Tongue (tissue), 1 donor: ENCODE measurements at regions not wholly inside any gene's neighbourhood (a gene's known extent, or its start where the extent isn't known, plus 50 kb on each side); places are given as distances from the start of the nearest gene placed in this dataset.
A peak's percentile ranks its signal among the peaks of the same experiment; 100 is the strongest.

ENCODE experiments used
- DNase-seq: peaks from one replicate; pipeline ENCODE4 v3.0.0-alpha.2; 2015

DNA sequence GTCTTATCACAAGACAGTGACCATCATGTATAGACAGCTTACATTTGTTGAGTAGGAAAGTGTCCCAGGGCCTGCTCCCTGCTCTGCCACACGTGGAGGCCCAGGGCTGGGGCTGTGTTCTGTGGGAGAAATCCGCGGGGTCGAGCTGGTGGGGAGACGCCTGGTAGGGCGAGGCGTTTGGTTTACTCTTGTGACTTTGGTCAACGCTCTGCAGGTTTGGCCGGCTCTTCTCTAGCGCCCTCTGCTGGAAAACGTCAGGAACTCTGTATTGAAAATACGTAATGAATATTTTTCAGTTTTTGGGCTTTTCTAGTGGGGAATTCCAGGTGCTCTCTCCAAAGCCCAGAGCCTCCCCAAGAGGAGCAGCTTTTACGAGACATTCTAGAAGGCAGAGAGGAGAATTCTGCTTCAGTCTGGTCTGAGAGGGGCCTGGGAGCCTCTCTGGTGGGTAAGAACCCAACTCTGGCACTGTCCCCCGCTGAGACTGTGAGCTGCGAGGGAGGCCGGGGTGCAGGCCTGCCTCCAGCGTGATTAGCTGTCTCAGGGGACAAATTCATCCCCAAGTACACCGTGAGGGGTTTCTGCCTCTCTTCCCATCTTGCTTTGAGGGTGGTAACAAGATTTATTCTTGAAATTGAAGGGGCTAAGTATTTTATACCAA, 112.6 kb upstream of the RALGAPA2 start:
- peak; percentile 71 for DNase-seq

DNA sequence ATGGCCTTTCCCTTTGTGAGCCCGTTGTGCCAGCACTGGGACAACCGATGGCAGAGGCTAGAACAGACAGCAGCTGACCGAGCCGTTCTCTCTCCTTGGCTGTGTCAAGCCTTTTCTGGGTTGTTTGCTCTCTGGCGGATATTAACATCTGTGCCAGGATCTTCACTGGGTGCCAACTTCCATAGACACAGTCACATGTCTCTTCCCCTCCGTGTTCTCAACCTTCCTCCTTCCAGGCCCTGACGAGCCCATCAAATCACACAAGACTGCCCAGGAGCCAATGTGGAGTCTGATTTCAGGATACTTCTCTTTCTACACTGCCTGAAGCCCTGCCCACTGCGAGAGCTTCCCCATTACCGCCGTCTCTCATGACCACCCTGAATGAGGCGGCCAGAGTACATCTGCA, 111.0 kb upstream of the RALGAPA2 start:
- no peak for DNase-seq

DNA sequence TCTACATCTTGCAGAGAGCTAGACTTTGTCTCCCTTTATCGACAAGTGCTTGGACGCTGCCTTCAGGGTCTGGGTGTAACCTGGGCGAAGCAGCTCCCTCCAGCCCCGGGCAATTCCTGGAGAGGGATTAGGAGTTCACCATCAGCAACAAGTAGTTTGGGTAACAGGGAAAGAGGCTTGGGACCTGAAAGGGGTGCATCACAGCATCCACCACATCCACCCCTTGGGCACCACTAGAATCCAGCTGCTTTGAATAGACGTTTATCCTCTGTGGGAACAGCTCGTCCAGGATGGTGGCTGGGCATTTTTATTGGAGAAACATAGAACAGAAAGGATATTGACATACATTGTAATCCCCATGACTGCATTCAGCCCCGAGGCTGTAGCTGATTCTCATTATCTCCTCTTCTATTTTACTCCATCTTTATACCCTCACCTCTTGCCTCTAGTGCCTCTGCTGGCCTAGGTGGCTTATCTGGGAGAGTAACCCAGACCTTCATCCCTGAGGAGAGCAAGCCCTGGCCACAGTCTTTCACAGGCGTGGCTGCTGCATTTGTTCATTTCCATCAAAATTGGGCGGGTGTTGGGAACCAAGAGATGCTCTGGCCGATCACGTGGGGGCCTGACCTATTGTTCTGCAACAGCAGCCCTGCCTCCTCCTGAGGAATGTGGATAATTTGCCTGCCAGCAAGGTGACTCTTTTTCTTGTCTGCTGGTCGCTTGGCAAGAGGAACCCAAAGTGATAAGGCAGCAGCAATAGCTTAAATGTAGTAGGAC, 109.2 kb upstream of the RALGAPA2 start:
- DNase-seq: no peak

DNA sequence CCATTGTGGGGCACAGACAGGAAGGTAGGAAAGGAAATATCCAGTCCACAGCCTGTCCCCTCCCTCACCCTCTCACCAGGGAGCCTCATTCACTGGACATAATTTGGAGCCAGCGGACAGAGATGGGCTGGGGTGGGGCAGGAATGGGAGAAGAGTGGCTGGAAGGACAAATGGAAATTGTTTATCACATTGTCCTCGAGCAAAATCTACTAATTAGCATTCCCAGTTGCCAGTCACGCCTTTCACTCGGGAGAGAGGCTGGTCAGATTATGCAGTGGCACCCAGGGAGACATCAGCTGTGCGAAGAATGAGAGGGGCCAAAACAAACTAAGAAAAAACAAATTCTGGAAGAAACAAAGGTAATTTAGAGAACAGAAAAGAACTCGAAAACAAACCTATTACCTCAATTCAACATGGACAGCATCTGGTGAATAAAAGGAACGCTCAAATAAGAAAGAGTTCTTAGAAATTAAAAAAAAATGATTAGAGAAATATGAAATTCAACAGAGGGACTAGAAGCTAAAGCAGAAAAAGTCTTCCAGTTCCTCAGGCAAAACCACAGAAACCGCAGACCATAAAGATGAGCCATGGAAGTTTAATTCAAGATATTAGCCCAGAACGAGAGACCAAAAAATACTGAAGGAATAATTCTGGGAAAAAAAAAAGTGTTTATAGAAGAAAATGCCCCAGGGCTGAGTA, 108.5 kb upstream of the RALGAPA2 start:
- DNase-seq: no peak

DNA sequence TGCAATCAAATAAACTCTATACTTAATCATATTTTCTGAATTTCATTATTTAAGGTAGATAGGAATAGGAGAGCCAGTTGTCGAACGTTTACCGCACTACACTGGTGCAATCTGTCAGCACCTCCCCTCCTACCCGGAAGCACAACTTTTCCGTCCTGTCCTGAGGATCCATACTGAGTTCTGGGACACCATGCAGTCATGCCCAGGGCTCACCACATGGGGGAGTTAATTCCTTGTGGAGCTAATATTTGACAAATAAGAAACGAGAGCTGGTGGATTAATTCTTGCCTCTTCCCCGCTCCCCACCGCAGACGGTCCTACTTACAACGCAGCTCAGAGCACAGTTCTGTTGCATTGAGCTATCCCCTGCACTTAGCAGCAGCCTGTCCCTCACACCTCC, 107.7 kb upstream of the RALGAPA2 start:
- DNase-seq: no peak

DNA sequence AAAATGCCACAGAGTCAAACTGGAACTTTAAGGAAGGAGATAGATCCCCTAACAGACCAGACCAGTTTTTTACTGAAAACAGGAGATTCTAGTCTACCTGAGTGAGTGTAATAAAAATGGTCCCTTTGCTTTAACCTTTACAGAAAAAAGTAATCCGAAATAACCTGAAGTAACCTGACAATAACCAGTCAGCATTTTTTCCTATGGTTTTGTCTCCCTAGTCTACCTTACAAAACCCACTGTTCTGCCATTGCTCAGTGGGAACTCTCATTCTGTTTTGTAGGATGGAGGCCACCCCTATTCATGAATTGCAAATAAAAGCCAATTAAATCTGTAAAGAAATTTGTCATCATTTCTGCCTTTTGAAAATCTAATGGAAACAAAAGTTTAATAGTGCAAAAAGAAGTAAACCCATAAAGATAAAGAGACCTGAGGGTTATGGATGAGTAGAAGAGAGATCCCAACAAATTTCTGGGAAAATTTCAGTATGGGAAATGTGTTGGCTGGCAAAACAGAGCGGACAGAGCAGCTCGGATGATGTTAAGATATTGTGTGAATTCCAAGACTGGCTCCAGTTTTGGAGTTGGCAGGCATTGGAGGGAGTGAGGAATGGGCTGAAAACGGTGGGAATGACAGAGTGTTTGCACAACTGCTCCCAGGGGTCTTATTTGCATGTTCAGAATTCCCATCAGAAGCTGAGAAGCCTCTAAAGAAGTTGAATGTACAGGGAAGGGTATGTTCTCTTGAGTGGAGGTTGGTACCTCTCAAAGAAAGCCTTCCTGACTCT, 104.7 kb upstream of the RALGAPA2 start:
- no peak for DNase-seq

DNA sequence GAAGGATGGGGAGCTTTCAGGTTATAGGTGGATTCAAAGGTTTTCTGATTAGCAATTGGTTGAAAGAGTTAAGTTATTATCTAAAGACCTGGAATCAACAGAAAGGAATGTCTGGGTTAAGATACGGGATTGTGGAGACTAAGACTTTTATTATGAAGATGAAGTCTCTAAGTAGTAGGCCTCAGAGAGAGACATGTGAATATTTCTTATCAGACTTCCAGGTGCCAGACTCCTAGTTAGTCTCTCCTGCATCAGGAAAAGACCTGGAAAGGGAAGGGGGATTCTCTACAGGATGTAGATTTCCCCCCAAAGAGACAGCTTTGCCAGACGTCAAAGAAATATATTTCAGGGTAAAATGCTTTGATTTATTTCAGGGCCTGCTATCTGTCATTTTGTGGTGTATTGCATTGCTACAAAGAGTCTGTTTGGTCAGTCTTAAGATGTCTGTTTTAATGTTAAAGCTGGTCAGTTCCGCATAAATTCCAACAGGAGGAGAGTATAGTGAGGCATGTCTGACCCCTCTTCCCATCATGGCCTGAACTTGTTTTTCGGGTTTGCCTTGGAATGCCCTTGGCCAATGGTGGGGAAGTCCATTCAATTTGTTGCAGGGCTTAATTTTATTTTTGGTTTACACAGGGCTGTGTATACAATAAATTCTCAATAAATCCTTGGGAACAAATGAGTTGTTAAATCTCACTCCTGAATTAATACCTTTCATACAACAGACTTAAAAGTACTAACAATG, 103.4 kb upstream of the RALGAPA2 start:
- DNase-seq: no peak

DNA sequence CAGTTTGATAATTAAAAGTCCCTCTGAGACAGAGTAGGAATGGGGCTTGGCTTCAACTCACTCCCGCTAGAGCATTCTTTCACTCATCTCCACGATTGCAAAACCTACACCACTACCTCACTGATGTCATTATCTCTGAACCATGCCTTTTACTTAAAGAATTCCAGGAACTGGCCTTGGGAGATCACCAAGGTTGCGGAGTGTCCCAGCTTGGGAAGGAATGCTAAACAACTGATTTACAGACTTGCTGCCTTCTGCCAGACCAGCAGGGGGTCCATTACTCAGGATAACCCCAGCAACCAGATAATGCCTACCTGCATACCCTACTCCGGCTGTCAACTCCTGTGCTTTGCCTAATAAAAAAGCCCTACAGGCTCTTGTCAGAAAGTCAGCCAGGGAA, 102.2 kb upstream of the RALGAPA2 start:
- DNase-seq: no peak

DNA sequence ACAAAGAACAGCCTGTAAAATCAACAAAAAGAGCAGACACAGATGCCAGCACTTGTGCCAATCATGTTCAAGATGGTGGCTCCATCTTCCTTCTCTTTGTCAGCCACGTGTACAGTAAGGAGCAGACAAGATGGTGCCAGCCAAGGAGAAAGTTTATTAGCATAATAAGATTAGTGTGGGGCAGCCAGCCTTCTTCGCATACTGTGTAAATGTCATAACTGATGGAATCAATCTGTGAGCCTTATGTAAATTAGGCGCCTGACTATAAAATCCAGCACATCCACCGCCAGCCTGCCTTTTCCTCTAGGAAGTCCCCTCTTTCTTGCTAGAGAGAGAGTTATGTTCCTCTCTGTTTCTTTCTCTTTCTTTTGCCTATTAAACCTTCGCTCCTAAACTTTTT, 99.7 kb upstream of the RALGAPA2 start:
- no peak for DNase-seq

DNA sequence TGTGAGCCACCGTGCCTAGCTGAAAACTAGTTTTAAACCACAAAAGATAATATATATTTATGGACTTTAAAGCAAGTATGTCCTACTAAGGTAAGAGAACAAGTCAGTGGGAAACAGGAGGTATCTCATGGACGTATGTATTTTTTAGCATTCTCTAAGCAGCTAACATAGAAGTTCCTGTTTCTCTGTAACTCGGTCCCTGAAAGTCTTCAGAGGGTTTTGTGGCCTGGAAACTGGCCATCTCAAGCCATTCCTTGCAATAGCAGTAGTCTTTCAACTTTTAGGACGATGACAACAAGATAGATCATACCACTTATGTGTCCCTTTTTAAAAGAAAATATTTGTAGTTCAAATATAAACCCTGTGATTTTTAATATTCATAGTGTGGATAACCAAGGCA, 95.6 kb upstream of the RALGAPA2 start:
- no peak for DNase-seq

DNA sequence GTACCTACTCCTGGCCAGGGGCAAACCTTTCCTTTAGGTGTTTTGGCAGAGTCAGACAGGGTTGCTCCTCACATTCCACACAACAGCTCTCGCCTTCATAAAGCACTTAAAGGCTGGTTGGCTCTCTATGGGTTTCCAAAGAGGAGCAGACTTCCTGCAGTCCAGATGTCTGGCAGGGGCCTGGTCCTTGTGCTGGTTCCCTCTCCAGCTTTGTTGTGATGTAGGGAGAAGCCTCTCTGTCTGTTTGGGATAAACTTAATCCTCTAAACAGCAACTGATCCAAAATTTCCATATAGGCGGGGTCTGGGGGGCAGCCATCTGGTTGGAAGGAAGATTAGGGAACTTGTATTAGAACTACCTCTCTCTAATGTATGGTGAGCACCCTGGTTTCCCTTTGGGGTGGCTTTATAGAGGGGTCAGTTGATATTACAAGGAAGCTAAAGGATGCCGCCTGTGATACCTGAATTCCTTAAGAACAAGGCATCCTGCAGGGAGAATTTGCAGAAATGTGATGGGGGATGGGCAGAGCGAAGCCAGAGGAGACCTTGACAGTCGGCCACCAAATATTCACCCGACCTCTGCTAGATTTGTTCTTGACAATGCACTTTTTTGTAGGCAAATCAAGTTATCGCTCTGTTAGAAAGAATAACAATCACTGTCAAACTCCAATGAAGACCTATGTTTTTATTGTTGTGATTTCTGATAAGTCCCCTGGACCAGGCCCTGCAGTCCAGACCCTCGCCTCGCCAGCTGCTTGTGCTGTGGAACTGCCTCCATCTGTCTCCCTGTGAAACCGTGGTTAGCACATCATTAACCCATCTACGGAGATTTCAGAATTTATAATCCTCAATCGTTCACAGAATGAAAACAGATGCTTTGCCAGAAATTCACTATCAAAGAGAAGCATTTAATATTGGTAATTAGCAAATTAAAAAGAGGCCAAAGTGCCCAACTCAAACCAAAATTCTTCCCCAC, 94.0 kb upstream of the RALGAPA2 start:
- peak; percentile 55 for DNase-seq

DNA sequence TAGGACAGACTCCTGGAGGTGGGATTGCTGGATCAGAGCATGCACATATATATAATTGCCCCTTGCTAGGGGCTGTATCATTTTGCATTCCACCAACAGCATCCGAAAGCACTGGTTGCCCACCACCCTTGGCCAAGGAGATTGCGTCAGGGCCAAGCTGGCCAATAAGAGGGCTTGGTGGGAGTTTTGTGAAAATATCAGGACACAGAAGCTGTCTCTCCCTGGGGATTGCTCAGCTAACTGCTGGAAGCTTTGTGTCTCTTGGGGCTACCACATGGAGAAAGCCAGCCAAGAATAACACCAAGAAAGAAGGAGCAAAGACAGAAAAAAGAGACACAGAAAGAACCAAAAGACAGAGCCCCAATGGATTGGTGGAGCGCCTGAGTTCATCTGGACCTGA, 90.6 kb upstream of the RALGAPA2 start:
- DNase-seq: no peak

DNA sequence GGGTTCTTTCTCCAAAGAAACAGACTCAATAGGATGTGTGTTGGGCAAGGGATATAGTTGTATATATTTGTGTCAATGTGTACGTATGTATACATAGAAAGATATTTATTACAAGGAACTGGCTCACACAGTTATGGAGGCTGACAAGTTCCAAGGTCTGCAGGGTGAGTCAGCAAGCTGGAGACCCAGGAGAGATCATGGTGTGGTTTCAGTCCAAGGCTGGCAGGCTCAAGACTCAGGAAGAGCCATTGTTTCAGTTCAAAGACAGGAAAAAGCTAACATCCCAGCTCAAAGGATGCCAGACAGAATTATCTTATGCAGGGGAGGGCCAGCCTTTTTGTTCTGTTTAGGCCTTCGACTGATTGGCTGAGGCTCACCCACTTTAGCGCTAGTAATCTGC, 89.9 kb upstream of the RALGAPA2 start:
- no peak for DNase-seq

DNA sequence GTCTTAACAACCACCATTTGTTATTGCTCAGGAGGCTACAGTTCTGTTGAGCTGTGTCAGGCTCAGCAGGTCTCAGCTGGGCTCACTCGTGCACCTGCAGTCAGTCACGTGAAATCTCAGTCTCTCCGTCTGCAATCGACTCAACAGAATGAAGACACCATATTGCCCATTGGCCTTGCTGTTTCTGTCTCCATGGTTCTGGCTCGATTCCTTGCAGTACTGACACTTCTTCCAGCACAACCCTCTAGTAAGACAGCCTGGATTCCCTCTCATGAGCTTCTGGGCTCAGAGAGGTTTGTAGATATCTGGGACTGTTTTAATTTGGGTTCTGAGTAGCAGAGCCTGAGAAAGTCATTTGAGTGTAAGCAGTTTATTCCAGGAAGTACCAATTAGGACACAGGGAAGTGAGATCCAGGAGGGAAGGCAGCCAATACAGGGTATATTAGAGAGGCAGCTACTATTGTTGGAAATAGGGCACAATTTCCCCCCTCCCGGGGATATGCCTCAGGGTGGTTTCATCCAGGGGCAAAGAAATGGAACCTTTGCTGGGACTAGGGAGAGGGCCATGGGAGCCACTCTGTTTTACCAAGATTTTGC, 87.4 kb upstream of the RALGAPA2 start:
- DNase-seq: no peak

DNA sequence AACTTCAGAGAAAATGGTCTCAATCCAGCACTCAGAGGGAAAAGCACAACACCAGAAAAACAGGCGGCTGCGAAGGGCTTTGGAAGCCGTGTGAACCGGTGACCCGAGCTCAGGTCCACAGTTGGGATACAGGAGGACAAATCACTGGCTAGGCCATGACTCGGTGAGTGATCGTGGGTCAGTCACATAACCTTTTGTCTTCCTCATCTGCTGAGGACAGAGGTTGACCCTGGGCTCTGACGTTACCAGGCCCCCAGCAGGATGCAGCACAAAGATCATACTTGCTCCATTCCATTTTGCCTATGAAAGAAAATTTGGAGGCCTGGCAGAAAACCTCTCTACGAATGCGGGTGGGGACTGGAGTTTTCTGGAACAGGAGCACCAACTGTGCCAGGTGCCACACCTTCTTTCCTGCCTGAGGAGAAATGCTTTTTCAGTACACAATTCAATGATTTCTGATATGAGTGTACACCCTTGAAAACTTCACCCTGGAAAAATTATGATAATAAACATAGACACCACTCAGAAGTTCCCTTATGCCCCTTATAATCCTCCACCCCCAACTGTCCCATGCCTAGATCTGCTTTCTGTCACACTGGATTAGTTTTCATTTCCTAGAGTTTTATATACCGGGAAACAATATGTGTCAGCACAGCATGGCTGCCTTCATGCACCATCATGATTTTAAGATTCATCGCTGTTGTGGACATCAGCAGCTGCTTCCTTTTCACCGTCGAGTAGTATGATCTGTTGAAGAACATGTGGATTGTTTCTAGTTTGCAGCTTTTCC, 85.3 kb upstream of the RALGAPA2 start:
- DNase-seq: no peak

DNA sequence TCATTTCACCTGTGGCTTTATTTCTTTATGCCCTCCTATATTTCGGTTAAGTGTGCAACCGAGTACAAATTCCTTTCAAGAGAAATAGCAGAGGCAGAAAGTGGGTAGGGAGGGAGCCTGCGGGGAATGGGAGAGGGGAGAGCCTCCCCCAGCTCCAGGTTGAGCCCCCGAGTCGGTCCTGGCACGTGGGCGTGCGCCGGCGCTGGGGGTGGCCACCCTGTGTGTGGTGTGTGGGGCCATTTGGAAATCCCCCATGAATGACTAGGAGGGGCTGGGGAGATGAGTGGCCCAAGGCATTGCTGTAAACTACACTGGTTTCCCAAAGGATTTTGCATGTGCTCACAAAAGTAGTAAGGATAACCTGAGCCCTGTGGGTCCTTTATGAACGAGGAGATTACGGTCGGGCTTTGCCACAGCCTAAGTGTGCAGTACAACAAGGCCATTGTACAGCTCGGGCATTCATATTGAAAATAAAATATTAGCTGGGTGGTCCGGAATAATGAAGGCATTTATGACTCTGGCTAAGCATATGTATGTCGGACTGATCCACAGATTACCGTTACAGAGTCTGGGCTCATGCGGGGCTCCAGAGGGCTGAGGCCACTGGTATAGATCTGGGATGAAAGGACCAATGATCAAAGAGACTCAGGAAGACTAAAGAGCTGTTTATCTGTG, 84.5 kb upstream of the RALGAPA2 start:
- no peak for DNase-seq

DNA sequence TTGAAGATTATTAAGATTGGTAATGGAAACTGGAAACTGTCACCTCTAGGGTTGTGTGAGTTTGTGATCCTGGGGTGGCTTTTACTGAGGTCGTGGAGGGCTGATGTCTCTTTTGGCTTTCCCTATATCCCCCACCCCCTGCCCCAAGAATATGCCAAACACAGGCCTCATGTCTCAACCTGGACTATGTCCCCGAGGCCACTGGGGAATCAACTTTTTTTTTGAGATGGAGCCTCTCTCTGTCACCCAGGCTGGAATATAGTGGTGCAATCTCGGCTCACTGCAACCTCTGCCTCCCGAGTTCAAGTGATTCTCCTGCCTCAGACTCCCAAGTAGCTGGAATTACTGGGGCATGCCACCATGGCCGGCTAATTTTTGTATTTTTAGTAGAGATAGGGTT, 83.3 kb upstream of the RALGAPA2 start:
- DNase-seq: no peak

DNA sequence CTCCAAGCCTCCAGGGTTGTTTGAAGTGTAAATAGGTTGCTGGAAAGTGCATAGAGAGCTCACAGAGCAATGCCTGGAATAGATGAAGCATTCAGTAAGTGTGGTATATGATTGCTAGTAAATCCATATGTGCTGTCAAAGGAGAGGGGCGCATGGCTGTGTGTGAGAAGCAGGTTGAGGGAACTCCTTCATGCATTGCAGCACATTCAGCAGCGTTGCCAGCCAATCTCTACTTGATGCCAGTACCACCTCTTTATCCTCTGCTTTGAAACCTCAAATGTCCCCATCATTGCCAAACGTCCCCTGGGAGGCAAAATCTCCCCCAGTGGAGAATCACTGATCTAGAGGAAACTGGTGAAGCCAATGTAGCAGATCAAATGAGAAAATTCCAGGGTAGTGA, 82.7 kb upstream of the RALGAPA2 start:
- DNase-seq: no peak

DNA sequence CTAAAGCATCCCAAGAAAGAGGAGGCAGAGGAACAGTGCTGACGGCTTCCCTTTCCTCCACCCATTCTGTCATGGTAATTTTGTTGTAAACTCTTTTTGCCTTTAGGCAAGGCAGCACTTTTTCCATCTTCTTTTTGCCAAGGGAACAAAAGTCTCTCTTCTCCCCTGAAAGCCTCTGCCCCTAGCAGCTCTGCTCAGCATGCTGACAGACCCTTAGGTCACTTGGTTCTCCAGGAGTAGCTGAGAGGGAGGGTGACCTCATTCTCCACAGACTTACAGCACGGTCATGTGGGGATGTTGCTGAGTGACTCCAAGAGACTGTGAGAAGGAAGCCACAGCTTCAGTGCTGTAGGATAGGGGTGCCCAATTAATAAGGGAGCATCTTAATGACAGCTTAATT, 81.1 kb upstream of the RALGAPA2 start:
- DNase-seq: no peak
